ENCODE measurements at regions not wholly inside any gene's neighbourhood (a gene's known extent, or its start where the extent isn't known, plus 50 kb on each side); places are given as distances from the start of the nearest gene placed in this dataset.

DNA sequence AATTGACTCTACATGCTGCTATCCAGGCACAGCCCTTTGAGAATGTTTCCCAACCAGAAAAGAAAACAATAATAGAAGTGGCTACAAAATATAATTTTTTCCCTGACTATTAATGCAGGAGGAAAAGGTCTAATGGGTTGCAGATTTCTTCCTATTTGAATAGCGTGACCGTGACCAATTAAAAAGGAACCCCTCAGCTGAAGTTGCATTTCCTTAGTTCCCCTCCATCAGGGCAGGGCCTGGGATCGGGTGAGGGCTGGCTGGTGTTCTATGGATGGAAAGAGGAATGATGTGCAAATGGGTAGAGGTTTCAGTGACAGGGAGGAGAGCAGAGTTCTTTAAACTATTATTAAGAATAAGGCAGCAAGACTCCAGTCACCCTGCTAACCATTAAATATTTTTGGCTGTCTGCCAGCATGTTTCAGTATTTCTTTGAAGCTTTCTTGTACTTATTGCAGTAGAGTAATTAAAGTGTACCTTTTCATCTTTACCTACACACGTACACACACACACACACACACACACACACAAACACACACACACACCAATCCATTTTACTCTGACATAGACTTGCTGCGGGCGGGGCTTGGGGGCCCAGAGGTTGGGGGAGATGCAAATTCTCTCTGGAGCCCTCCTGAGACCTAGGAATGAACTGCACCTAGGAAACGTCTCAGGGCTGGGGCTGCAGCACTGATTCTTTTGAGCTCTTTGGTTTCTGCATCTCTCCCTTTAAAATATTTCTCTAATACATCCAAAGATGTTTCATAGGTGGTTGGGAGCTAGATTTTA, 154.8 kb upstream of the SLC35B3 start:
- Histone ChIP-seq H3K4me3 (no peak overlapping the region), H3K4me1 (no peaks in the 10 kb centered on the region), H3K36me3 (no peaks in the 10 kb centered on the region), H3K9me3 (no peaks in the 10 kb centered on the region), H3K27me3 (no peaks in the 10 kb centered on the region), H3K27ac (no peak overlapping the region)
- no peak for DNase-seq (ENCODE audit: extremely low spot score in 2 of 2)
- intact Hi-C loops (cut with DNase I): no loop called here
- no peak for TF ChIP-seq POLR2AphosphoS5 (IDR thresholded peaks at IDR 0.05; ENCODE audit: insufficient read depth in 1 of 2, low read depth in 1 of 2)
- TF ChIP-seq, protein P1, sequence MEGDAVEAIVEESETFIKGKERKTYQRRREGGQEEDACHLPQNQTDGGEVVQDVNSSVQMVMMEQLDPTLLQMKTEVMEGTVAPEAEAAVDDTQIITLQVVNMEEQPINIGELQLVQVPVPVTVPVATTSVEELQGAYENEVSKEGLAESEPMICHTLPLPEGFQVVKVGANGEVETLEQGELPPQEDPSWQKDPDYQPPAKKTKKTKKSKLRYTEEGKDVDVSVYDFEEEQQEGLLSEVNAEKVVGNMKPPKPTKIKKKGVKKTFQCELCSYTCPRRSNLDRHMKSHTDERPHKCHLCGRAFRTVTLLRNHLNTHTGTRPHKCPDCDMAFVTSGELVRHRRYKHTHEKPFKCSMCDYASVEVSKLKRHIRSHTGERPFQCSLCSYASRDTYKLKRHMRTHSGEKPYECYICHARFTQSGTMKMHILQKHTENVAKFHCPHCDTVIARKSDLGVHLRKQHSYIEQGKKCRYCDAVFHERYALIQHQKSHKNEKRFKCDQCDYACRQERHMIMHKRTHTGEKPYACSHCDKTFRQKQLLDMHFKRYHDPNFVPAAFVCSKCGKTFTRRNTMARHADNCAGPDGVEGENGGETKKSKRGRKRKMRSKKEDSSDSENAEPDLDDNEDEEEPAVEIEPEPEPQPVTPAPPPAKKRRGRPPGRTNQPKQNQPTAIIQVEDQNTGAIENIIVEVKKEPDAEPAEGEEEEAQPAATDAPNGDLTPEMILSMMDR (IDR thresholded peaks at IDR 0.05): no peak
- TF ChIP-seq POLR2A (IDR thresholded peaks at IDR 0.05): no peak

DNA sequence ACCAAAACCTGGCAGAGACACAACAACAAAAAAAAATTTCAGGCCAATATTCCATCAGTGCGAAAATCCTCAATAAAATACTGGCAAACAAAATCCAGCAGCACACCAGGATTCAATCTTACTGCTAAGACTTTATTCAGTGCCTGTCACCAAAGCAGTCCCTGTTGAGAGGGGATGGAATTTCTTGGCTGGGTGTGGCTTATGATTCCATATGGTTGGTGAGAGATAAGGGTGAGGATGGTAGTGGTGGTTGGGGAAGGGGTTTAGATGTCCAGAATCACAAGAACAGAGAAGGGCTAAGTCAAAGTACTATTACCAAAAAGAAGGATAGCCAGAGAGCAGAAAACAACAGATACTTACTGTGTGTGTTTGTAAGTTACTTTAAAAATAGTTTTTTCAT, 152.8 kb upstream of the SLC35B3 start:
- no peak overlapping the region for H3K4me3 ChIP-seq
- no peaks in the 10 kb centered on the region for H3K27me3 ChIP-seq
- no peaks in the 10 kb centered on the region for H3K9me3 ChIP-seq
- H3K36me3 ChIP-seq: no peaks in the 10 kb centered on the region
- no peak for DNase-seq (ENCODE audit: extremely low spot score in 2 of 2)
- no peak for TF ChIP-seq POLR2AphosphoS5 (IDR thresholded peaks at IDR 0.05; ENCODE audit: insufficient read depth in 1 of 2, low read depth in 1 of 2)
- TF ChIP-seq, protein P1 (IDR thresholded peaks at IDR 0.05): no peak
- no peak for TF ChIP-seq POLR2A (IDR thresholded peaks at IDR 0.05)
- H3K4me1 ChIP-seq: no peaks in the 10 kb centered on the region
- H3K27ac ChIP-seq: no peak overlapping the region
- intact Hi-C loops (cut with DNase I): no loop called here

DNA sequence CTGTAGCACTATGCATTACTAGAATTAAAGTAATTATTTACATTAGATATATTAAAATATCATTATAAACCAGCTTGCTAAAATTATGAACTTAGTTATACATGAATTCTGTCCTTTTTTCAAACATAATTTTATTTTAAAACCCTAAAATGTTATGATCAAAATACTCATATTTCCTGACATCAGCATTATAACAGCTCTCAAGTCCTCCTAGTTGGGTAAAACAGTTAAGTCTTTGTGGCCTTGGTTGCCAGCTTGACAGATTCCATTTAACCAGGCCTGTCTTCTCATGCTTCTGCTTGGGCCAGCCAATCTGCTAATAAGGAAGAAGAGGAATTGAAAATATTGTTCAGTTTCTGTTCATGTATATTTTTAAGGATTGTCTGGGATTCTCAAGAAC, 147.9 kb upstream of the SLC35B3 start:
- Histone ChIP-seq H3K36me3 (no peaks in the 10 kb centered on the region), H3K4me3 (no peak overlapping the region), H3K27me3 (no peaks in the 10 kb centered on the region), H3K4me1 (no peaks in the 10 kb centered on the region), H3K27ac (no peak overlapping the region), H3K9me3 (no peaks in the 10 kb centered on the region)
- no peak for DNase-seq (ENCODE audit: extremely low spot score in 2 of 2)
- intact Hi-C loops (cut with DNase I): no loop called here
- TF ChIP-seq POLR2A (IDR thresholded peaks at IDR 0.05) (no peak), POLR2AphosphoS5 (IDR thresholded peaks at IDR 0.05; ENCODE audit: insufficient read depth in 1 of 2, low read depth in 1 of 2) (no peak)
- TF ChIP-seq, protein P1 (IDR thresholded peaks at IDR 0.05): no peak

DNA sequence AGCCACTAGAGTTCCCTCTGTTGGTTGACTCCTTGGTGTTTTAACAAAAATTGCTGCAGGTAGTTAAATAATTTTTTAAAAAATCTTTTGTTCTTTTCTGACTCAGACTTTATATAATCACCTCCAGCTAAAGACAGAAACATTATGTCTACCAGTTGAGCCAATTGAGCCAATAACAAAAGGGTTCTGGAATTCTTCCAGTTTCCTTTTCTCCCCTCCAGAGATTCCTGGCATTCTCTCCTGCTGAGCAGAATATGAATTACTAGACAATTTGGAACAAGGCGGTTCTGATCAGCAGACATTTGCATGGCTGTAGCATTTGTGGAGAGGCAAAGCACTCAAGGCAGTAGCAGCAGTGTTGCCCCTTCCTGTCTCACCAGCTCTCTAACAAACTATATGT, 144.0 kb upstream of the SLC35B3 start:
- no peak for DNase-seq (ENCODE audit: extremely low spot score in 2 of 2)
- TF ChIP-seq POLR2A (IDR thresholded peaks at IDR 0.05) (no peak), POLR2AphosphoS5 (IDR thresholded peaks at IDR 0.05; ENCODE audit: insufficient read depth in 1 of 2, low read depth in 1 of 2) (no peak)
- TF ChIP-seq, protein P1 (IDR thresholded peaks at IDR 0.05): no peak
- no peaks in the 10 kb centered on the region for H3K4me1 ChIP-seq
- H3K4me3 ChIP-seq: no peak overlapping the region
- intact Hi-C loops (cut with DNase I): no loop called here
- no peaks in the 10 kb centered on the region for H3K36me3 ChIP-seq
- H3K9me3 ChIP-seq: no peaks in the 10 kb centered on the region
- no peaks in the 10 kb centered on the region for H3K27me3 ChIP-seq
- H3K27ac ChIP-seq: no peak overlapping the region

DNA sequence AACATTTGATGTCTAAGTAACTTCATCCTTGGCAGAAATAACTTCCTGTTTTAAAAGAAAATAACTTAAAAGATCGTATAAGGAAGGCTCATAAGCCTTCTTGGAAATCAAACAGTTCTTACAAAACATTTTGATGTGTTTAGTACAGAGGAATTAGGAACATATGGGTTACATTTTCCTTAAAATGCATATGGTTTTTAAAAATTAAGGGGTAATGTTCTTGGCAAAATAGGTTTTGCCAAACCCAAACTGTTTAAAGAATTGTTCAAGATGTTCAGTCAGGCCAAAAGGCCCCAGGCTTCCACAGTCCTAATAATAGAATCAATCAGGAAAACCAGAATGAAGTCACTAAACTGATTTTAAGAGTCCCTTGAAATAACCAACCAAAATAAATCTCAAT, 142.7 kb upstream of the SLC35B3 start:
- Histone ChIP-seq H3K27ac (no peak overlapping the region), H3K4me1 (no peaks in the 10 kb centered on the region), H3K36me3 (no peaks in the 10 kb centered on the region), H3K4me3 (no peak overlapping the region), H3K27me3 (no peaks in the 10 kb centered on the region), H3K9me3 (no peaks in the 10 kb centered on the region)
- TF ChIP-seq, protein P1 (IDR thresholded peaks at IDR 0.05): no peak
- no peak for TF ChIP-seq POLR2AphosphoS5 (IDR thresholded peaks at IDR 0.05; ENCODE audit: insufficient read depth in 1 of 2, low read depth in 1 of 2)
- TF ChIP-seq POLR2A (IDR thresholded peaks at IDR 0.05): no peak
- no peak for DNase-seq (ENCODE audit: extremely low spot score in 2 of 2)
- intact Hi-C loops (cut with DNase I): no loop called here

Data from vagina (tissue), 2 donors.